ENCODE measurements at regions not wholly inside any gene's neighbourhood (a gene's known extent, or its start where the extent isn't known, plus 50 kb on each side); places are given as distances from the start of the nearest gene placed in this dataset.

GRCh38 chr1:36650200-36651065, 167.7 kb upstream of the CSF3R start:
- intact Hi-C loops (cut with micrococcal nuclease): loop anchor here (10.0 kb wide), 1 partner anchor 76 kb away; no protein-coding TSS in a partner anchor
- TF ChIP-seq RCOR1 (IDR thresholded peaks at IDR 0.05; ENCODE audit: insufficient replicate concordance, low read length) (no peak), FOS (IDR thresholded peaks at IDR 0.05; ENCODE audit: low read depth, low read length) (no peak), RFX5 (IDR thresholded peaks at IDR 0.05; ENCODE audit: low read depth, low read length) (no peak), ELK1 (IDR thresholded peaks at IDR 0.05; ENCODE audit: borderline replicate concordance, low read depth, low read length) (no peak), POLR2A (IDR thresholded peaks at IDR 0.05; ENCODE audit: low read depth, low read length) (no peak), SMC3 (IDR thresholded peaks at IDR 0.05; ENCODE audit: low read depth, low read length) (peak; percentile 29; the same call in 1 of the 2 replicates), USF2 (IDR thresholded peaks at IDR 0.05; ENCODE audit: low read depth, low read length) (peak; percentile 81), MXI1 (IDR thresholded peaks at IDR 0.05; ENCODE audit: borderline replicate concordance, low read depth, low read length) (no peak), NFE2L2 (IDR thresholded peaks at IDR 0.05; ENCODE audit: low read depth, low read length) (no peak), CTCF (conservative IDR thresholded peaks at IDR 0.05; ENCODE audit: low read depth, low read length) (peak; percentile 77), CEBPB (IDR thresholded peaks at IDR 0.05; ENCODE audit: low read depth, low read length) (no peak), RAD21 (IDR thresholded peaks at IDR 0.05; ENCODE audit: low read length) (peak; percentile 56), CHD1 (IDR thresholded peaks at IDR 0.05; ENCODE audit: low read depth, low read length) (no peak), MAFK (IDR thresholded peaks at IDR 0.05; ENCODE audit: low read depth, low read length) (peak; percentile 84), BHLHE40 (IDR thresholded peaks at IDR 0.05; ENCODE audit: low read depth, low read length) (peak; percentile 89)

More at GRCh38 chr1:36650200-36651065, 167.7 kb upstream of the CSF3R start:
- no peaks in the 10 kb centered on the region for H3K9me1 ChIP-seq (ENCODE audit: insufficient read depth, low read length)
- H3K23ac ChIP-seq (ENCODE audit: low read depth, low read length): no peak overlapping the region
- no peak overlapping the region for H3K14ac ChIP-seq (replicated peaks; ENCODE audit: low read depth, low read length)
- no peak overlapping the region for H3K4me2 ChIP-seq (ENCODE audit: low read depth, low read length)
- 17% methylated on average over 1 of the region's 14 CpGs; no CpG with 5 or more reads in 1 of the 2 experiments for WGBS, 2 experiments (ENCODE audit: extremely low coverage in 2 of 2, insufficient read length in 1 of 2)
- no peaks in the 10 kb centered on the region for H3K36me3 ChIP-seq (ENCODE audit: control insufficient read depth, insufficient read depth, low read length)
- no peak overlapping the region for H2AFZ ChIP-seq (replicated peaks; ENCODE audit: low read length, poor library complexity)
- no TSS peak for BruUV-seq (replicated peaks)
- H2BK120ac ChIP-seq (ENCODE audit: low read depth, low read length): no peak overlapping the region
- H3K4me3 ChIP-seq (ENCODE audit: insufficient read depth, low read depth, low read length): no peak overlapping the region
- H3K4ac ChIP-seq (ENCODE audit: low read depth, low read length): no peak overlapping the region
- no peaks in the 10 kb centered on the region for H3K4me1 ChIP-seq (ENCODE audit: control insufficient read depth, insufficient read depth, low read length)
- dilution Hi-C loops (cut with HindIII; ENCODE audit: low sequenced_read_pairs, unreplicated experiment): no loop called here
- ChIA-PET POLR2A (ENCODE audit: unreplicated experiment) (no interaction called here), CTCF (interaction anchor here (0.5 to 0.7 kb wide), 3 partner anchors 11 to 654 kb away, joined by 3 read pairs; no protein-coding TSS in a partner anchor)
- no peaks in the 10 kb centered on the region for H3K79me1 ChIP-seq (ENCODE audit: low read depth in 1 of 2, low read length in 2 of 2)
- no peaks in the 10 kb centered on the region for H4K20me1 ChIP-seq (ENCODE audit: insufficient read depth, low read length)
- H4K91ac ChIP-seq (ENCODE audit: insufficient read depth, low read depth, low read length): no peak overlapping the region
- DNase-seq (peak; percentile 37), ATAC-seq (ENCODE audit: low read depth) (peak; percentile 93)
- H3K9ac ChIP-seq (ENCODE audit: low read depth, low read length): no peak overlapping the region
- H2AK5ac ChIP-seq (ENCODE audit: low read depth, low read length): no peak overlapping the region
- no peaks in the 10 kb centered on the region for H3K9me3 ChIP-seq (ENCODE audit: control insufficient read depth, insufficient read depth, low read length)
- no peak overlapping the region for H4K8ac ChIP-seq (ENCODE audit: low read depth in 2 of 2, low read length in 2 of 2)
- H4K5ac ChIP-seq (ENCODE audit: low read depth, low read length): no peak overlapping the region
- H3K18ac ChIP-seq (ENCODE audit: low read depth, low read length): no peak overlapping the region
- no peak overlapping the region for H3K27ac ChIP-seq (ENCODE audit: insufficient read depth, low read length)
- no peak overlapping the region for H2BK20ac ChIP-seq (ENCODE audit: low read depth, low read length)
- no peak overlapping the region for H2BK15ac ChIP-seq (ENCODE audit: low read depth, low read length)
- H2BK5ac ChIP-seq (ENCODE audit: low read depth, low read length, poor library complexity, severe bottlenecking): no peak overlapping the region
- H3K56ac ChIP-seq (ENCODE audit: extremely low read depth, insufficient read depth, low read length): no peak overlapping the region
- in situ Hi-C loops (cut with MboI; ENCODE audit: low sequenced_read_pairs): no loop called here
- peaks cover 12% of the 10 kb centered on the region for H3K27me3 ChIP-seq (ENCODE audit: control insufficient read depth, insufficient read depth, low read length)
- no peak overlapping the region for H2AK9ac ChIP-seq (replicated peaks; ENCODE audit: low read depth, low read length, poor library complexity)

Measured in IMR-90 (cell line).